GM04503 (cell line): ENCODE measurements at regions not wholly inside any gene's neighbourhood (a gene's known extent, or its start where the extent isn't known, plus 50 kb on each side); places are given as distances from the start of the nearest gene placed in this dataset.
"Not testable (repeated sequence)": the region's sequence is repeated elsewhere in the genome, so short reads cannot be mapped to it uniquely, and the experiment has no call there.

ENCODE experiments used
- DNase-seq: peaks from one replicate; pipeline ENCODE4 v3.0.0-alpha.2; 2012; ENCODE audit warnings: low read depth

GRCh38 chr3:127520993-127521392 lies 69.5 kb downstream of the TPRA1 start:
- DNase-seq = no peak

GRCh38 chr3:127518456-127519081 lies 72.0 kb downstream of the TPRA1 start:
- DNase-seq = no peak

GRCh38 chr3:127512256-127512655 lies 78.3 kb downstream of the TPRA1 start:
- no peak for DNase-seq

GRCh38 chr3:127501177-127501576 lies 89.4 kb downstream of the TPRA1 start:
- DNase-seq = no peak

GRCh38 chr3:127497676-127498075 lies 92.9 kb downstream of the TPRA1 start:
- no peak for DNase-seq

- DNase-seq = no peak
These were observed 93.4 kb downstream of the TPRA1 start for GRCh38 chr3:127497166-127497565.

- DNase-seq = no peak
These were observed 94.5 kb downstream of the TPRA1 start for GRCh38 chr3:127495821-127496655.

- no peak for DNase-seq
These were observed 96.4 kb downstream of the TPRA1 start for GRCh38 chr3:127493924-127494646.

GRCh38 chr3:127492426-127492825 lies 98.1 kb downstream of the TPRA1 start:
- DNase-seq = no peak

- no peak for DNase-seq
These were observed 98.6 kb downstream of the TPRA1 start for GRCh38 chr3:127491909-127492308.

- DNase-seq = no peak
These were observed 99.2 kb downstream of the TPRA1 start for GRCh38 chr3:127491323-127491722.

GRCh38 chr3:127491024-127491305 lies 99.6 kb downstream of the TPRA1 start:
- not testable (repeated sequence) for DNase-seq

GRCh38 chr3:127490271-127491023 lies 100.1 kb downstream of the TPRA1 start:
- no peak for DNase-seq

- DNase-seq = no peak
These were observed 101.2 kb downstream of the TPRA1 start for GRCh38 chr3:127489357-127489756.

- DNase-seq = no peak
These were observed 101.8 kb downstream of the TPRA1 start for GRCh38 chr3:127488740-127489139.

- DNase-seq = no peak
These were observed 102.3 kb downstream of the TPRA1 start for GRCh38 chr3:127488141-127488672.

- DNase-seq = no peak
These were observed 103.3 kb downstream of the TPRA1 start for GRCh38 chr3:127487196-127487595.

GRCh38 chr3:127486321-127486944 lies 104.1 kb downstream of the TPRA1 start:
- DNase-seq = no peak

- DNase-seq = no peak
These were observed 105.0 kb downstream of the TPRA1 start for GRCh38 chr3:127485396-127486170.

GRCh38 chr3:127484601-127485388 lies 105.7 kb downstream of the TPRA1 start:
- DNase-seq = peak; percentile 47
